Osteocyte (in vitro differentiated cells): ENCODE measurements at regions not wholly inside any gene's neighbourhood (a gene's known extent, or its start where the extent isn't known, plus 50 kb on each side); places are given as distances from the start of the nearest gene placed in this dataset.
"Not testable (repeated sequence)": the region's sequence is repeated elsewhere in the genome, so short reads cannot be mapped to it uniquely, and the experiment has no call there.

ENCODE experiments used
- DNase-seq: peaks from one replicate; pipeline ENCODE4 v3.0.0; 2021; ENCODE audit warnings: mixed read lengths; ENCODE audit not compliant: unreplicated experiment; ENCODE audit errors: extremely low spot score
- H3K27ac Mint-ChIP-seq: one replicate; pipeline ENCODE4 v1.8.0; 2021; ENCODE audit warnings: mild to moderate bottlenecking, mixed read lengths; ENCODE audit not compliant: unreplicated experiment
- H3K27me3 Mint-ChIP-seq: one replicate; pipeline ENCODE4 v1.8.0; 2021; ENCODE audit warnings: mixed read lengths; ENCODE audit not compliant: unreplicated experiment
- H3K36me3 Mint-ChIP-seq: one replicate; pipeline ENCODE4 v1.8.0; 2021; ENCODE audit warnings: mixed read lengths; ENCODE audit not compliant: unreplicated experiment
- H3K4me1 Mint-ChIP-seq: one replicate; pipeline ENCODE4 v1.8.0; 2021; ENCODE audit warnings: mixed read lengths; ENCODE audit not compliant: unreplicated experiment
- H3K4me3 Mint-ChIP-seq: one replicate; pipeline ENCODE4 v1.8.0; 2021; ENCODE audit warnings: mild to moderate bottlenecking, moderate library complexity, mixed read lengths; ENCODE audit not compliant: unreplicated experiment
- H3K9me3 Mint-ChIP-seq: one replicate; pipeline ENCODE4 v1.8.0; 2021; ENCODE audit warnings: mixed read lengths; ENCODE audit not compliant: unreplicated experiment
- TF ChIP-seq, protein P1 (sequence below): fragments of 200-600 bp; sonication (generic); IDR thresholded peaks from 2 replicates; pipeline ENCODE4 v1.5.0; 2021; ENCODE audit warnings: antibody characterized with exemption, mild to moderate bottlenecking, moderate library complexity

GRCh38 chr6:8810325-8810724, 375.0 kb upstream of the SLC35B3 start:
- Mint-ChIP-seq H3K27ac (no peak overlapping the region), H3K4me3 (no peak overlapping the region), H3K4me1 (no peaks in the 10 kb centered on the region), H3K27me3 (peaks cover 2% of the 10 kb centered on the region), H3K9me3 (no peaks in the 10 kb centered on the region), H3K36me3 (no peaks in the 10 kb centered on the region)
- DNase-seq = no peak
- TF ChIP-seq, protein P1, sequence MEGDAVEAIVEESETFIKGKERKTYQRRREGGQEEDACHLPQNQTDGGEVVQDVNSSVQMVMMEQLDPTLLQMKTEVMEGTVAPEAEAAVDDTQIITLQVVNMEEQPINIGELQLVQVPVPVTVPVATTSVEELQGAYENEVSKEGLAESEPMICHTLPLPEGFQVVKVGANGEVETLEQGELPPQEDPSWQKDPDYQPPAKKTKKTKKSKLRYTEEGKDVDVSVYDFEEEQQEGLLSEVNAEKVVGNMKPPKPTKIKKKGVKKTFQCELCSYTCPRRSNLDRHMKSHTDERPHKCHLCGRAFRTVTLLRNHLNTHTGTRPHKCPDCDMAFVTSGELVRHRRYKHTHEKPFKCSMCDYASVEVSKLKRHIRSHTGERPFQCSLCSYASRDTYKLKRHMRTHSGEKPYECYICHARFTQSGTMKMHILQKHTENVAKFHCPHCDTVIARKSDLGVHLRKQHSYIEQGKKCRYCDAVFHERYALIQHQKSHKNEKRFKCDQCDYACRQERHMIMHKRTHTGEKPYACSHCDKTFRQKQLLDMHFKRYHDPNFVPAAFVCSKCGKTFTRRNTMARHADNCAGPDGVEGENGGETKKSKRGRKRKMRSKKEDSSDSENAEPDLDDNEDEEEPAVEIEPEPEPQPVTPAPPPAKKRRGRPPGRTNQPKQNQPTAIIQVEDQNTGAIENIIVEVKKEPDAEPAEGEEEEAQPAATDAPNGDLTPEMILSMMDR = no peak

DNA sequence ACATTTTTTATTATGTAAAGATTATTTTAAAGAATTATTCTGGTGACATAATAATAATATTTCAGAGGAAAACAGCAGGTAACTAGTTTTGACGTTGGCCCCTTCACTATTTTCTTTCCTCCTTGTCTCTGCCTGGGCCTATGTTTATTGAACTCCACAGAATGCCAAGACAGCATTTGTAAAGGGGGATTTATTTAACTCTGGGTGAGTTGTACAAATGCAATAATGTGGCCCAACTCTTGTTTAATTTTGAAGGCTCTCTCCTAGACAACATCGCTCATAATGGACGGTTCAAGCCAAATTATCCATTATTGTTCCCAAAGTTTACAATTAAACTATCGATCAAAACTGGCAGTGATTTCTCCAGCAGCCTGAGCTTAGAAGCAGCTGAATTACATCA, 374.3 kb upstream of the SLC35B3 start:
- H3K4me1 Mint-ChIP-seq = no peaks in the 10 kb centered on the region
- peaks cover 2% of the 10 kb centered on the region for H3K27me3 Mint-ChIP-seq
- H3K27ac Mint-ChIP-seq = no peak overlapping the region
- TF ChIP-seq, protein P1 = no peak
- no peaks in the 10 kb centered on the region for H3K36me3 Mint-ChIP-seq
- H3K9me3 Mint-ChIP-seq = no peaks in the 10 kb centered on the region
- DNase-seq = no peak
- no peak overlapping the region for H3K4me3 Mint-ChIP-seq

GRCh38 chr6:8803181-8803760, 367.9 kb upstream of the SLC35B3 start:
- no peak for DNase-seq
- H3K4me3 Mint-ChIP-seq = no peak overlapping the region
- H3K27ac Mint-ChIP-seq = no peak overlapping the region
- H3K4me1 Mint-ChIP-seq = no peaks in the 10 kb centered on the region
- H3K27me3 Mint-ChIP-seq = peaks cover 2% of the 10 kb centered on the region
- no peaks in the 10 kb centered on the region for H3K36me3 Mint-ChIP-seq
- TF ChIP-seq, protein P1 = no peak
- no peaks in the 10 kb centered on the region for H3K9me3 Mint-ChIP-seq

DNA sequence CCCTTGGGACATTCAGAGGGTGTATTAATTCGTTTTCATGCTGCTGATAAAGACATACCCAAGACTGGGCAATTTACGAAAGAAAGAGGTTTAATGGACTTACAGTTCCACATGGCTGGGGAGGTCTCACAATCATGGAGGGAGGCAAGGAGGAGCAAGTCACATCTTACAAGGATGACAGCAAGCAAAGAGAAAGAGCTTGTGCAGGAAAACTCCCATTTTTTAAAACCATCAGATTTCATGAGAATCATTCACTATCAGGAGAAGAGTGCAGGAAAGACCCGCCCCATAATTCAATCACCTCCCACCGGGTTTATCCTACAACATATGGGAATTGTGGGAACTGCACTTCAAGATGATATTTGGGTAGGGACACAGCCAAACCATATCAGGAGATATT, 367.1 kb upstream of the SLC35B3 start:
- not testable (repeated sequence) for H3K4me1 Mint-ChIP-seq, H3K4me3 Mint-ChIP-seq, DNase-seq, H3K9me3 Mint-ChIP-seq, H3K27ac Mint-ChIP-seq, H3K27me3 Mint-ChIP-seq, H3K36me3 Mint-ChIP-seq

- no peak overlapping the region for H3K4me3 Mint-ChIP-seq
- DNase-seq = no peak
- no peak overlapping the region for H3K27ac Mint-ChIP-seq
- H3K4me1 Mint-ChIP-seq = no peaks in the 10 kb centered on the region
- no peaks in the 10 kb centered on the region for H3K9me3 Mint-ChIP-seq
- H3K27me3 Mint-ChIP-seq = peaks cover 2% of the 10 kb centered on the region
- TF ChIP-seq, protein P1 = no peak
- H3K36me3 Mint-ChIP-seq = no peaks in the 10 kb centered on the region
Observed at GRCh38 chr6:8794420-8794819, 359.1 kb upstream of the SLC35B3 start.

DNA sequence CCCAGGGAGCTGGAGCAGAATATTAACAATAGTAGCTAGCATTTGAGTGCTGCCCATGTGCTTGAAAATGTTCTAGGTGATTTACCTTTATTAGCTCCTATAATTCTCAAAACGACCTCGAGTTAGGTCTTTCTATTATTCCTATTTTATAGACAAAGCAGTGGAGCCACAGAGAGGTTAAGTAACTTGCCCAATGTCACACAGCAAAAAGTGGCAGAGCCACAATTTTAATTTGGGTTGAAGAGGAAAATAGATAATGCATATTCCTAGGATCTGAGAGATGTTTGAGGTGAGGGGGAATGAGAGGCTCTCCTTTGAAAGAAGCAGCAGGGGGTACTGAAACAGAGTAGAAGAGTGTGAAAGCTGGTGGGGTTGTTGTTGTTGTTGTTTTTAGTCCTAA, 354.5 kb upstream of the SLC35B3 start:
- H3K27ac Mint-ChIP-seq = no peak overlapping the region
- TF ChIP-seq, protein P1 = no peak
- H3K9me3 Mint-ChIP-seq = peaks cover 7% of the 10 kb centered on the region
- H3K36me3 Mint-ChIP-seq = no peaks in the 10 kb centered on the region
- H3K4me3 Mint-ChIP-seq = no peak overlapping the region
- no peak for DNase-seq
- peaks cover 9% of the 10 kb centered on the region for H3K27me3 Mint-ChIP-seq
- no peaks in the 10 kb centered on the region for H3K4me1 Mint-ChIP-seq
